ENCODE measurements at regions not wholly inside any gene's neighbourhood (a gene's known extent, or its start where the extent isn't known, plus 50 kb on each side); places are given as distances from the start of the nearest gene placed in this dataset.
A peak's percentile ranks its signal among the peaks of the same experiment; 100 is the strongest.
"Not testable (repeated sequence)": the region's sequence is repeated elsewhere in the genome, so short reads cannot be mapped to it uniquely, and the experiment has no call there.

GRCh38 chr5:92553326-92553725 lies 1027.7 kb downstream of the NR2F1-AS1 start:
- Mint-ChIP-seq H3K4me3 (no peak overlapping the region), H3K27ac (no peak overlapping the region), H3K27me3 (no peaks in the 10 kb centered on the region), H3K4me1 (no peaks in the 10 kb centered on the region), H3K36me3 (ENCODE audit: low read depth) (no peaks in the 10 kb centered on the region), H3K9me3 (ENCODE audit: low read depth) (peaks cover 2% of the 10 kb centered on the region)
- ChIA-PET POLR2A (no interaction called here), CTCF (no interaction called here)
- intact Hi-C loops (cut with DNase I, micrococcal nuclease): no loop called here
- ATAC-seq: no peak
- no peak for DNase-seq

- H3K4me1 Mint-ChIP-seq: no peaks in the 10 kb centered on the region
- intact Hi-C loops (cut with DNase I, micrococcal nuclease): no loop called here
- ATAC-seq (no peak), DNase-seq (no peak)
- peaks cover 2% of the 10 kb centered on the region for H3K9me3 Mint-ChIP-seq (ENCODE audit: low read depth)
- no peak overlapping the region for H3K4me3 Mint-ChIP-seq
- no peak overlapping the region for H3K27ac Mint-ChIP-seq
- no peaks in the 10 kb centered on the region for H3K36me3 Mint-ChIP-seq (ENCODE audit: low read depth)
- POLR2A ChIA-PET: no interaction called here
- no peaks in the 10 kb centered on the region for H3K27me3 Mint-ChIP-seq
- CTCF ChIA-PET: no interaction called here
Observed at GRCh38 chr5:92552206-92553160, 1028.5 kb downstream of the NR2F1-AS1 start.

- Mint-ChIP-seq H3K4me1 (no peaks in the 10 kb centered on the region), H3K4me3 (no peak overlapping the region), H3K27me3 (no peaks in the 10 kb centered on the region), H3K9me3 (ENCODE audit: low read depth) (peaks cover 2% of the 10 kb centered on the region), H3K36me3 (ENCODE audit: low read depth) (no peaks in the 10 kb centered on the region), H3K27ac (no peak overlapping the region)
- intact Hi-C loops (cut with DNase I, micrococcal nuclease): no loop called here
- ChIA-PET POLR2A (no interaction called here), CTCF (no interaction called here)
- ATAC-seq (no peak), DNase-seq (no peak)
Observed at GRCh38 chr5:92548346-92548745, 1032.7 kb downstream of the NR2F1-AS1 start.

GRCh38 chr5:92544596-92544995 lies 1036.4 kb downstream of the NR2F1-AS1 start:
- H3K4me3 Mint-ChIP-seq: no peak overlapping the region
- no peaks in the 10 kb centered on the region for H3K4me1 Mint-ChIP-seq
- intact Hi-C loops (cut with DNase I, micrococcal nuclease): no loop called here
- DNase-seq: no peak
- ChIA-PET CTCF (no interaction called here), POLR2A (no interaction called here)
- no peak overlapping the region for H3K27ac Mint-ChIP-seq
- no peaks in the 10 kb centered on the region for H3K27me3 Mint-ChIP-seq
- no peaks in the 10 kb centered on the region for H3K36me3 Mint-ChIP-seq (ENCODE audit: low read depth)
- no peaks in the 10 kb centered on the region for H3K9me3 Mint-ChIP-seq (ENCODE audit: low read depth)
- ATAC-seq: no peak

GRCh38 chr5:92544036-92544435 lies 1037.0 kb downstream of the NR2F1-AS1 start:
- no peak for DNase-seq
- H3K4me1 Mint-ChIP-seq: no peaks in the 10 kb centered on the region
- ChIA-PET POLR2A (no interaction called here), CTCF (no interaction called here)
- H3K9me3 Mint-ChIP-seq (ENCODE audit: low read depth): no peaks in the 10 kb centered on the region
- intact Hi-C loops (cut with DNase I, micrococcal nuclease): no loop called here
- H3K27ac Mint-ChIP-seq: no peak overlapping the region
- H3K36me3 Mint-ChIP-seq (ENCODE audit: low read depth): no peaks in the 10 kb centered on the region
- no peak overlapping the region for H3K4me3 Mint-ChIP-seq
- H3K27me3 Mint-ChIP-seq: no peaks in the 10 kb centered on the region
- ATAC-seq: no peak

- DNase-seq: no peak
- no peaks in the 10 kb centered on the region for H3K4me1 Mint-ChIP-seq
- no peak overlapping the region for H3K27ac Mint-ChIP-seq
- H3K27me3 Mint-ChIP-seq: no peaks in the 10 kb centered on the region
- CTCF ChIA-PET: no interaction called here
- no peaks in the 10 kb centered on the region for H3K9me3 Mint-ChIP-seq (ENCODE audit: low read depth)
- H3K4me3 Mint-ChIP-seq: no peak overlapping the region
- no peaks in the 10 kb centered on the region for H3K36me3 Mint-ChIP-seq (ENCODE audit: low read depth)
- ATAC-seq: no peak
- POLR2A ChIA-PET: no interaction called here
- intact Hi-C loops (cut with DNase I, micrococcal nuclease): no loop called here
Observed at GRCh38 chr5:92543201-92543600, 1037.8 kb downstream of the NR2F1-AS1 start.

GRCh38 chr5:92542017-92542416 lies 1039.0 kb downstream of the NR2F1-AS1 start:
- DNase-seq; H3K36me3 Mint-ChIP-seq (ENCODE audit: low read depth); intact Hi-C loops (cut with DNase I, micrococcal nuclease); CTCF ChIA-PET; H3K4me1 Mint-ChIP-seq; H3K9me3 Mint-ChIP-seq (ENCODE audit: low read depth); H3K27me3 Mint-ChIP-seq; H3K27ac Mint-ChIP-seq; H3K4me3 Mint-ChIP-seq; ATAC-seq; POLR2A ChIA-PET: not testable (repeated sequence)

- Mint-ChIP-seq H3K36me3 (ENCODE audit: low read depth) (no peaks in the 10 kb centered on the region), H3K27ac (no peak overlapping the region), H3K27me3 (no peaks in the 10 kb centered on the region), H3K4me3 (no peak overlapping the region), H3K9me3 (ENCODE audit: low read depth) (no peaks in the 10 kb centered on the region), H3K4me1 (no peaks in the 10 kb centered on the region)
- no peak for DNase-seq
- POLR2A ChIA-PET: no interaction called here
- intact Hi-C loops (cut with DNase I, micrococcal nuclease): no loop called here
- CTCF ChIA-PET: no interaction called here
- no peak for ATAC-seq
Observed at GRCh38 chr5:92527311-92528078, 1053.5 kb downstream of the NR2F1-AS1 start.

GRCh38 chr5:92525131-92525530 lies 1055.9 kb downstream of the NR2F1-AS1 start:
- H3K4me1 Mint-ChIP-seq: no peaks in the 10 kb centered on the region
- no peak for DNase-seq
- H3K27ac Mint-ChIP-seq: no peak overlapping the region
- ATAC-seq: no peak
- CTCF ChIA-PET: no interaction called here
- intact Hi-C loops (cut with DNase I, micrococcal nuclease): no loop called here
- no peaks in the 10 kb centered on the region for H3K36me3 Mint-ChIP-seq (ENCODE audit: low read depth)
- POLR2A ChIA-PET: no interaction called here
- H3K4me3 Mint-ChIP-seq: no peak overlapping the region
- H3K27me3 Mint-ChIP-seq: no peaks in the 10 kb centered on the region
- H3K9me3 Mint-ChIP-seq (ENCODE audit: low read depth): no peaks in the 10 kb centered on the region

- Mint-ChIP-seq H3K4me3 (no peak overlapping the region), H3K27me3 (no peaks in the 10 kb centered on the region), H3K36me3 (ENCODE audit: low read depth) (no peaks in the 10 kb centered on the region), H3K27ac (no peak overlapping the region), H3K9me3 (ENCODE audit: low read depth) (peaks cover 9% of the 10 kb centered on the region), H3K4me1 (peaks cover 3% of the 10 kb centered on the region)
- ChIA-PET POLR2A (no interaction called here), CTCF (interaction anchor here (1.5 kb wide), 1 partner anchor 12 kb away, joined by 6 read pairs; no protein-coding TSS in a partner anchor)
- intact Hi-C loops (cut with DNase I, micrococcal nuclease): no loop called here
- ATAC-seq (no peak), DNase-seq (no peak)
Observed at GRCh38 chr5:92519811-92520632, 1061.0 kb downstream of the NR2F1-AS1 start.

- H3K9me3 Mint-ChIP-seq (ENCODE audit: low read depth): peaks cover 9% of the 10 kb centered on the region
- no peaks in the 10 kb centered on the region for H3K36me3 Mint-ChIP-seq (ENCODE audit: low read depth)
- DNase-seq: peak; percentile 21
- H3K4me1 Mint-ChIP-seq: peaks cover 3% of the 10 kb centered on the region
- intact Hi-C loops (cut with DNase I, micrococcal nuclease): no loop called here
- H3K4me3 Mint-ChIP-seq: no peak overlapping the region
- ChIA-PET POLR2A (no interaction called here), CTCF (no interaction called here)
- H3K27me3 Mint-ChIP-seq: no peaks in the 10 kb centered on the region
- ATAC-seq: peak; percentile 88
- H3K27ac Mint-ChIP-seq: no peak overlapping the region
Observed at GRCh38 chr5:92518318-92518904, 1062.6 kb downstream of the NR2F1-AS1 start.

Measured in activated CD4-positive, alpha-beta T cell treated with anti-CD3 and anti-CD28 coated beads for 36 hours (primary cell).